ENCODE measurements at regions not wholly inside any gene's neighbourhood (a gene's known extent, or its start where the extent isn't known, plus 50 kb on each side); places are given as distances from the start of the nearest gene placed in this dataset.

- no peak for TF ChIP-seq EZH2phosphoT487 (IDR thresholded peaks at IDR 0.05; ENCODE audit: borderline replicate concordance, low read length)
- no peak for TF ChIP-seq EZH2 (IDR thresholded peaks at IDR 0.05; ENCODE audit: low read length, unreplicated experiment)
Observed at GRCh38 chr9:25048098-25048724, 502.5 kb upstream of the IZUMO3 start.

All from PC-3 (cell line).